Caco-2 (cell line): ENCODE measurements at regions not wholly inside any gene's neighbourhood (a gene's known extent, or its start where the extent isn't known, plus 50 kb on each side); places are given as distances from the start of the nearest gene placed in this dataset.

Experiments used
- BruUV-seq: library from RNA; stranded (reverse); fragments of 400-500 nt; replicated peaks from 2 replicates; lab custom pipeline; 2021; lab: Mats Ljungman, UMichigan
- CTCF ChIA-PET: fragments of 300-600 bp; sonication (Branson Sonifier 250); formaldehyde crosslinking; loops from one replicate; lab custom pipeline; 2022; ENCODE audit warnings: antibody characterized with exemption; lab: Charles Lee
- POLR2A ChIA-PET: fragments of 300-600 bp; sonication (Branson Sonifier 250); formaldehyde crosslinking; loops from one replicate; lab custom pipeline; 2022; ENCODE audit warnings: antibody characterized with exemption; lab: Charles Lee
- DNase-seq, 2 experiments: peaks; one replicate each; pipeline versions ENCODE4 v3.0.0 to v3.0.0-alpha.2; 2020 to 2022
- H3K27me3 ChIP-seq: replicated peaks from 2 replicates; pipeline ENCODE4 v1.6.0; 2011; ENCODE audit warnings: low read length; ENCODE audit not compliant: control insufficient read depth, insufficient read depth
- H3K36me3 ChIP-seq: 2 replicates; pipeline ENCODE4 v1.5.1; 2011; ENCODE audit warnings: low read length; ENCODE audit not compliant: control insufficient read depth, insufficient read depth
- H3K4me1 ChIP-seq: fragments of 250-450 bp; sonication (Bioruptor Pico); 2 replicates; pipeline ENCODE4 v1.5.1; 2020; ENCODE audit warnings: mild to moderate bottlenecking
- H3K4me3 ChIP-seq: 2 replicates; pipeline ENCODE4 v1.5.1; 2011; ENCODE audit warnings: low read depth, mild to moderate bottlenecking, control low read depth, low read length
- H3K9me3 ChIP-seq: fragments of 250-450 bp; sonication (Bioruptor Pico); 2 replicates; pipeline ENCODE4 v1.5.1; 2020; ENCODE audit warnings: mild to moderate bottlenecking, moderate library complexity
- H3K27ac Mint-ChIP-seq: one replicate; pipeline ENCODE4 v1.8.0; 2022; ENCODE audit warnings: mixed read lengths; ENCODE audit not compliant: unreplicated experiment
- H3K27me3 Mint-ChIP-seq: one replicate; pipeline ENCODE4 v1.8.0; 2022; ENCODE audit warnings: mixed read lengths; ENCODE audit not compliant: insufficient read depth, unreplicated experiment
- H3K36me3 Mint-ChIP-seq: one replicate; pipeline ENCODE4 v1.8.0; 2022; ENCODE audit warnings: mild to moderate bottlenecking, mixed read lengths; ENCODE audit not compliant: insufficient read depth, unreplicated experiment
- H3K4me1 Mint-ChIP-seq: one replicate; pipeline ENCODE4 v1.8.0; 2022; ENCODE audit warnings: low read depth, mixed read lengths; ENCODE audit not compliant: unreplicated experiment
- H3K4me3 Mint-ChIP-seq: one replicate; pipeline ENCODE4 v1.8.0; 2022; ENCODE audit warnings: mild to moderate bottlenecking, moderate library complexity, mixed read lengths; ENCODE audit not compliant: unreplicated experiment
- H3K9me3 Mint-ChIP-seq: one replicate; pipeline ENCODE4 v1.8.0; 2022; ENCODE audit warnings: mixed read lengths; ENCODE audit not compliant: unreplicated experiment
- CTCF ChIP-seq, 2 experiments: fragments of 200-600 bp in 1 of 2; IDR thresholded peaks; 1 replicate in 1 of 2; 2 replicates in 1 of 2; pipeline versions ENCODE4 v1.5.1 to v1.8.0; 2011 to 2022; ENCODE audit warnings: antibody characterized with exemption in 1 of 2, control low read depth in 1 of 2, inconsistent platforms in 1 of 2, low read depth in 1 of 2, low read length in 1 of 2, mild to moderate bottlenecking in 1 of 2, moderate library complexity in 1 of 2; ENCODE audit not compliant: insufficient read depth in 1 of 2, severe bottlenecking in 1 of 2, unreplicated experiment in 1 of 2
- intact Hi-C: fragments of 100-400 bp; cut with micrococcal nuclease; formaldehyde crosslinking; loops from one replicate; pipeline ENCODE4 v1.10.0; 2022; ENCODE audit not compliant: unreplicated experiment

GRCh38 chr9:129355631-129356030, 177.6 kb upstream of the IER5L start:
- no peaks in the 10 kb centered on the region for H3K27me3 Mint-ChIP-seq
- no peaks in the 10 kb centered on the region for H3K4me1 Mint-ChIP-seq
- peaks cover 9% of the 10 kb centered on the region for H3K9me3 ChIP-seq
- no peak for DNase-seq
- BruUV-seq = no TSS peak
- H3K36me3 ChIP-seq = no peaks in the 10 kb centered on the region
- H3K4me3 Mint-ChIP-seq = no peak overlapping the region
- TF ChIP-seq CTCF (IDR thresholded peaks at IDR 0.05; ENCODE audit: insufficient read depth in 1 of 2, low read depth in 1 of 2, low read length in 1 of 2, severe bottlenecking in 1 of 2, unreplicated experiment in 1 of 2) = no peak
- intact Hi-C loops = no loop called here
- CTCF ChIA-PET = no interaction called here
- H3K27me3 ChIP-seq = no peaks in the 10 kb centered on the region
- no peaks in the 10 kb centered on the region for H3K4me1 ChIP-seq
- H3K36me3 Mint-ChIP-seq = peaks cover 4% of the 10 kb centered on the region
- POLR2A ChIA-PET = no interaction called here
- H3K27ac Mint-ChIP-seq = no peak overlapping the region
- no peaks in the 10 kb centered on the region for H3K9me3 Mint-ChIP-seq
- no peak overlapping the region for H3K4me3 ChIP-seq

GRCh38 chr9:129354498-129354897, 176.4 kb upstream of the IER5L start:
- H3K27me3 Mint-ChIP-seq = no peaks in the 10 kb centered on the region
- no peak overlapping the region for H3K4me3 Mint-ChIP-seq
- intact Hi-C loops = no loop called here
- H3K9me3 ChIP-seq = peaks cover 9% of the 10 kb centered on the region
- CTCF ChIA-PET = no interaction called here
- no peak for TF ChIP-seq CTCF (IDR thresholded peaks at IDR 0.05; ENCODE audit: insufficient read depth in 1 of 2, low read depth in 1 of 2, low read length in 1 of 2, severe bottlenecking in 1 of 2, unreplicated experiment in 1 of 2)
- POLR2A ChIA-PET = no interaction called here
- no TSS peak for BruUV-seq
- no peak overlapping the region for H3K4me3 ChIP-seq
- H3K4me1 ChIP-seq = no peaks in the 10 kb centered on the region
- H3K9me3 Mint-ChIP-seq = no peaks in the 10 kb centered on the region
- H3K27me3 ChIP-seq = no peaks in the 10 kb centered on the region
- DNase-seq = no peak
- H3K36me3 ChIP-seq = no peaks in the 10 kb centered on the region
- peaks cover 4% of the 10 kb centered on the region for H3K36me3 Mint-ChIP-seq
- H3K4me1 Mint-ChIP-seq = no peaks in the 10 kb centered on the region
- no peak overlapping the region for H3K27ac Mint-ChIP-seq

- H3K27ac Mint-ChIP-seq = no peak overlapping the region
- H3K9me3 Mint-ChIP-seq = no peaks in the 10 kb centered on the region
- Histone ChIP-seq H3K4me1 (no peaks in the 10 kb centered on the region), H3K36me3 (no peaks in the 10 kb centered on the region), H3K4me3 (no peak overlapping the region), H3K27me3 (no peaks in the 10 kb centered on the region), H3K9me3 (peaks cover 9% of the 10 kb centered on the region)
- intact Hi-C loops = no loop called here
- TF ChIP-seq CTCF (IDR thresholded peaks at IDR 0.05; ENCODE audit: insufficient read depth in 1 of 2, low read depth in 1 of 2, low read length in 1 of 2, severe bottlenecking in 1 of 2, unreplicated experiment in 1 of 2) = no peak
- H3K27me3 Mint-ChIP-seq = no peaks in the 10 kb centered on the region
- BruUV-seq = no TSS peak
- CTCF ChIA-PET = no interaction called here
- DNase-seq = no peak
- H3K4me1 Mint-ChIP-seq = no peaks in the 10 kb centered on the region
- no peak overlapping the region for H3K4me3 Mint-ChIP-seq
- H3K36me3 Mint-ChIP-seq = peaks cover 4% of the 10 kb centered on the region
- POLR2A ChIA-PET = no interaction called here
These were observed 175.8 kb upstream of the IER5L start for GRCh38 chr9:129353697-129354336.
